Ovary (tissue), 7 donors: ENCODE measurements at regions not wholly inside any gene's neighbourhood (a gene's known extent, or its start where the extent isn't known, plus 50 kb on each side); places are given as distances from the start of the nearest gene placed in this dataset.
A peak's percentile ranks its signal among the peaks of the same experiment; 100 is the strongest.

Source experiments
- DNase-seq, 5 donors: peaks; one replicate each; pipeline ENCODE4 v3.0.0-alpha.2; 2019 to 2020
- H3K27ac ChIP-seq, 2 donors: fragments of 200-600 bp; one replicate each; pipeline versions ENCODE4 v1.5.1 to v1.8.0; 2019 to 2022
- H3K27me3 ChIP-seq: fragments of 200-600 bp; one replicate; pipeline ENCODE4 v1.8.0; 2022
- H3K36me3 ChIP-seq: fragments of 200-600 bp; sonication (generic); one replicate; pipeline ENCODE4 v1.5.1; 2019
- H3K4me1 ChIP-seq: one replicate; pipeline ENCODE4 v1.8.1; 2013; ENCODE audit warnings: mild to moderate bottlenecking, moderate library complexity; ENCODE audit not compliant: insufficient read depth
- H3K4me3 ChIP-seq: fragments of 200-600 bp; sonication (generic); one replicate; pipeline ENCODE4 v1.5.1; 2017
- H3K9me3 ChIP-seq, 2 donors: fragments of 200-600 bp in 1 of 2; sonication (generic) in 1 of 2; one replicate each; pipeline versions ENCODE4 v1.5.1 to v1.8.1; 2013 to 2019; ENCODE audit warnings: mild to moderate bottlenecking in 1 of 2, moderate library complexity in 1 of 2
- EP300 ChIP-seq: sonication (generic); formaldehyde crosslinking; IDR thresholded peaks from one replicate; pipeline ENCODE4 v1.6.1; 2017; ENCODE audit warnings: antibody characterized with exemption
- POLR2A ChIP-seq: fragments of 450-650 bp; IDR thresholded peaks from one replicate; pipeline ENCODE4 v1.6.1; 2017; ENCODE audit warnings: antibody characterized with exemption, mild to moderate bottlenecking, moderate library complexity
- WGBS, 3 donors: extraction: QIAGEN DNeasy Blood & Tissue Kit in 1 of 3; methylation state at CpG; one replicate each; pipeline versions ENCODE4 v1.1.5 to v1.1.7; 2013 to 2017; 5-methylcytosine and 5-hydroxymethylcytosine counted together
- intact Hi-C, 4 donors: fragments of 100-400 bp; cut with DNase I; formaldehyde crosslinking; loops; one replicate each; pipeline versions ENCODE4 v1.11.0 to v1.15.1; 2022 to 2023
- TF ChIP-seq, protein P1 (sequence below), 3 donors: fragments of 450-650 bp in 2 of 3; fragments of 200-600 bp in 1 of 3; IDR thresholded peaks; one replicate each; pipeline versions ENCODE4 v1.5.1 to v1.8.0; 2016 to 2022; ENCODE audit warnings: antibody characterized with exemption in 3 of 3, mild to moderate bottlenecking in 1 of 3
- donor health status: DM: no; HTN: no; CAD: no; lungs with moderate emphysema.
- donor health status: DM: no; HTN: no; CAD: no.
- donor health status: Bipolar disorder and iron deficiency.
- donor health status: DM: no; HTN: no; CAD: no.
- donor health status: DM: yes; HTN: yes; CAD: no.

DNA sequence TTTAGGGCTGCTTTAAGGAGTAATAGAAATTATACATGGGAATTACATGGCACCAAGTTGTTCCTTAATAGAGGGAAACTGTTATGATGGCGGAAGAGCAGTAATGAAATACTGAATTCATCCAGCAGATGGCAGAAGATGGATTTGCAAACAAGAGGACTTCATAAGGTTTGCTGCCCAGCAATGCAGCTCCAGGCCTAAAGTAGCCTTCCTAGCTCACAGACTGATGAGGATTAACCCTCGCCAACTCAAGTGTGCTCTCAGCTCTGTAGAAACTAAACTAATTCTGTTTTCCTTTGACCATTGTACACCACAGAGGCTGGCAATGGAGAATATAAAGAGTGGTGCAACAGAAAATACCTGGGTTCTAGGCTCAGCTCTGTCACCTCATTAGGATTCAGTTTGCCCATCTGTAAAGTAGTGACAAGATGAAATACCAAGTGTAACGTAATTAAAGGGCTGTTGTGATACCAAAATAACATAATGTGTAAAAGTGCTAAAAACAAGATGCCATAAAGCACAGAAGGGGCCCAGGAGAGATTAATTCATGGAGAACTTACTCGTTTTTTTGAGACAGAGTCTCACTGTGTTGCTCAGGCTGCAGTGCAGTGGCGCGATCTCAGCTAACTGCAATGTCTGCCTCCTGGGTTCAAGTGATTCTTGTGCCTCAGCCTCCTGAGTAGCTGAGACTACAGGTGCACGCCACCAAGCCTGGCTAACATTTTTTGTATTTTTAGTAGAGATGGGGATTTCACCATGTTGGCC is 102.4 kb upstream of the SERBP1 start:
- Histone ChIP-seq H3K9me3 (no peaks in the 10 kb centered on the region), H3K27me3 (no peaks in the 10 kb centered on the region), H3K36me3 (no peaks in the 10 kb centered on the region), H3K27ac (no peak overlapping the region), H3K4me1 (no peaks in the 10 kb centered on the region), H3K4me3 (no peak overlapping the region)
- WGBS, 3 donors: 61 to 71% (median 68%) methylated on average over 7 of the region's 7 CpGs
- TF ChIP-seq, protein P1, sequence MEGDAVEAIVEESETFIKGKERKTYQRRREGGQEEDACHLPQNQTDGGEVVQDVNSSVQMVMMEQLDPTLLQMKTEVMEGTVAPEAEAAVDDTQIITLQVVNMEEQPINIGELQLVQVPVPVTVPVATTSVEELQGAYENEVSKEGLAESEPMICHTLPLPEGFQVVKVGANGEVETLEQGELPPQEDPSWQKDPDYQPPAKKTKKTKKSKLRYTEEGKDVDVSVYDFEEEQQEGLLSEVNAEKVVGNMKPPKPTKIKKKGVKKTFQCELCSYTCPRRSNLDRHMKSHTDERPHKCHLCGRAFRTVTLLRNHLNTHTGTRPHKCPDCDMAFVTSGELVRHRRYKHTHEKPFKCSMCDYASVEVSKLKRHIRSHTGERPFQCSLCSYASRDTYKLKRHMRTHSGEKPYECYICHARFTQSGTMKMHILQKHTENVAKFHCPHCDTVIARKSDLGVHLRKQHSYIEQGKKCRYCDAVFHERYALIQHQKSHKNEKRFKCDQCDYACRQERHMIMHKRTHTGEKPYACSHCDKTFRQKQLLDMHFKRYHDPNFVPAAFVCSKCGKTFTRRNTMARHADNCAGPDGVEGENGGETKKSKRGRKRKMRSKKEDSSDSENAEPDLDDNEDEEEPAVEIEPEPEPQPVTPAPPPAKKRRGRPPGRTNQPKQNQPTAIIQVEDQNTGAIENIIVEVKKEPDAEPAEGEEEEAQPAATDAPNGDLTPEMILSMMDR (IDR thresholded peaks at IDR 0.05): peak; percentile 56 to 81 (median 81)
- no peak for TF ChIP-seq EP300
- DNase-seq: peak in 3 of 5 donors; percentile 36 to 52 (median 41)
- intact Hi-C loops: loop anchor here (2.0 to 10.0 kb wide), 5 partner anchors 152 to 582 kb away; partner anchors contain the start of genes GADD45A (in 1 of the 4) and GNG12 (in 1 of the 4)

DNA sequence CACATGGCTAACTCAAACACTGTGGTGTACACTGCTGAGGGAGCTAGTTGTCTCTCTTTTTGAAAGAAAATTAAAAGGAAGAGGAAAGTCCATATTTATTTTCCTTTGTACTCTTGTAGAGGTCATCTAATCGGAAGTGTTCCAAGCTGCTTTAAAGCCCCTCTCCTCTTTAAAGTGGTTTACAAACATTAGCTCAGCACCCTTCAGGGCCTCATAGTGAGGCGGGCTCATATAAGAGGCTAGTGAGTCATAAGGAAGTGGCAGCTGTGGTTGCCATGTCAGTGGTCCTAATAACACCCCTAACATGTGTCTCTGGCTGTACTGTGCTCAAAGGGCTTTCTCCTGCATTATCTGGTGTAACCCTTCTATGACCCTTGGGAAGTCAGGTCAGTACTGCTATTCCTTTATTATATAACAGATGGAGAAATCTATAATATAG is 104.4 kb upstream of the SERBP1 start:
- Histone ChIP-seq H3K27ac (no peak overlapping the region), H3K4me3 (no peak overlapping the region), H3K36me3 (no peaks in the 10 kb centered on the region), H3K27me3 (no peaks in the 10 kb centered on the region), H3K4me1 (no peaks in the 10 kb centered on the region), H3K9me3 (no peaks in the 10 kb centered on the region)
- intact Hi-C loops: loop anchor here (5.0 to 10.0 kb wide), 7 partner anchors 150 to 580 kb away; partner anchors contain the start of genes GADD45A (in 3 of the 4) and GNG12 (in 2 of the 4)
- 66 to 82% (median 69%) methylated on average over 2 of the region's 2 CpGs for WGBS, 3 donors
- DNase-seq: no peak
- TF ChIP-seq, protein P1 (IDR thresholded peaks at IDR 0.05): no peak
- no peak for TF ChIP-seq EP300
- TF ChIP-seq POLR2A: no peak

DNA sequence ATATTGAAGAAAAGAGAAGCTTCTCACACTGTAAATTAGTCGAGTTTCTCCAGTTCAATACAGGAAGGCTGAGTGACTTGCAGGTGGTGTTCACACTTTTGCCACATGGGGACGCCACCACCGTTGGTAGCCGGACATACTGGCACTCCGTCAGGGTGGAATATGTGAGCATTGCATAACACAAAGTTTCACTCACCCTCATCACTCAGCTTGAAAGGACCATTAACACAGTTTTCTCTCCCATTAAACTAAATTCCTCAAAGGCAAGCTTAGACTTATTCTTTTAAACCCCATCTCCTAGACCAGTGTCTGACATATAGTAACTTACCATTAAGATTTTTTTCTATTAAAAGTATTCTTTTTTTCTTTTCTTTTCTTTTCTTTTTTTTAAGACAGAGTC is 105.3 kb upstream of the SERBP1 start:
- H3K27me3 ChIP-seq: no peaks in the 10 kb centered on the region
- H3K36me3 ChIP-seq: no peaks in the 10 kb centered on the region
- no peaks in the 10 kb centered on the region for H3K9me3 ChIP-seq
- intact Hi-C loops: loop anchor here (5.0 to 10.0 kb wide), 7 partner anchors 149 to 579 kb away; partner anchors contain the start of genes GADD45A (in 3 of the 4) and GNG12 (in 2 of the 4)
- no peak overlapping the region for H3K4me3 ChIP-seq
- 2 to 5% (median 3%) methylated on average over 5 of the region's 5 CpGs for WGBS, 3 donors
- no peak overlapping the region for H3K27ac ChIP-seq
- peak; percentile 75 to 88 (median 85) for DNase-seq
- TF ChIP-seq EP300 (no peak), POLR2A (no peak)
- TF ChIP-seq, protein P1 (IDR thresholded peaks at IDR 0.05): peak; percentile 80 to 94 (median 91)
- no peaks in the 10 kb centered on the region for H3K4me1 ChIP-seq

DNA sequence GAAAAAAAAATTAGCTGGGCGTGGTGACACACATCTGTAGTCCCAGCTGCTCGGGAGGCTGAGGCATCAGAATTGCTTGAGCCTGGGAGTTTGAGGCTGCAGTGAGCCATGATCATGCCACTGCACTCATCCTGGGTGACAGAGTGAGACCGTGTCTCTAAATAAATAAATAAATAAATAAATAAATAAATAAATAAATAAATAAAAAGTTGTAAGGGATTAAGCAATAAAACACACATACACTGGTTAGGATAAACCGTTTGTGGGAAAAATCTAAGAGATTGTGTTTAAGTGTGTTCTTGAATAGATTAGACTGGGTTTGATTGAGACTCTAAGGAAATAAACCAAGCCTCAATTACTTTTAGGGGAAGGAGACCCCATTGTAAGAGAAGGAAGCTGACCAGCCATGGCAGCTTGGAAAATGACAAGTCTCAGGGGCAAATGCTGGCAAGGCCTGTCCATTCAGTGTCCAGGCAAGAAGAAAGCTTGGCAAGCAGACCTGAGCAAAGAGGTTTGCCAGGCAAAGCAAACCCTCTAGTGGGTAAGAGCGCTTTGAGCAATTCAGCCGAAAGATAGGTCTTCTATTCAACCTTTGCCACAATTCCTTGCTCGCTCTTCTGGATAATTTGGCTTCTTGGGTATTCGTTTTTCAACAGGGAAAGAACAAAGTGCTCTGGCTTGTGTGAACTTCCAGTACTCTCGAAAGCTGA is 106.9 kb upstream of the SERBP1 start:
- no peaks in the 10 kb centered on the region for H3K27me3 ChIP-seq
- intact Hi-C loops: loop anchor here (5.0 to 10.0 kb wide), 7 partner anchors 148 to 578 kb away; partner anchors contain the start of genes GADD45A (in 3 of the 4) and GNG12 (in 2 of the 4)
- no peak overlapping the region for H3K4me3 ChIP-seq
- TF ChIP-seq EP300 (no peak), POLR2A (no peak)
- TF ChIP-seq, protein P1 (IDR thresholded peaks at IDR 0.05): no peak
- no peaks in the 10 kb centered on the region for H3K4me1 ChIP-seq
- no peaks in the 10 kb centered on the region for H3K36me3 ChIP-seq
- no peak overlapping the region for H3K27ac ChIP-seq
- H3K9me3 ChIP-seq: no peaks in the 10 kb centered on the region
- WGBS, 3 donors: 74 to 89% (median 84%) methylated on average over 9 of the region's 9 CpGs
- DNase-seq: no peak
